A204.1 (cell line): ENCODE measurements at regions not wholly inside any gene's neighbourhood (a gene's known extent, or its start where the extent isn't known, plus 50 kb on each side); places are given as distances from the start of the nearest gene placed in this dataset.
"Not testable (repeated sequence)": the region's sequence is repeated elsewhere in the genome, so short reads cannot be mapped to it uniquely, and the experiment has no call there.

Experiments used
- FAIRE-seq: peaks from 2 replicates; lab custom pipeline; 2012; peaks lifted over from hg19 to GRCh38; lab: Jason Lieb, UNC

DNA sequence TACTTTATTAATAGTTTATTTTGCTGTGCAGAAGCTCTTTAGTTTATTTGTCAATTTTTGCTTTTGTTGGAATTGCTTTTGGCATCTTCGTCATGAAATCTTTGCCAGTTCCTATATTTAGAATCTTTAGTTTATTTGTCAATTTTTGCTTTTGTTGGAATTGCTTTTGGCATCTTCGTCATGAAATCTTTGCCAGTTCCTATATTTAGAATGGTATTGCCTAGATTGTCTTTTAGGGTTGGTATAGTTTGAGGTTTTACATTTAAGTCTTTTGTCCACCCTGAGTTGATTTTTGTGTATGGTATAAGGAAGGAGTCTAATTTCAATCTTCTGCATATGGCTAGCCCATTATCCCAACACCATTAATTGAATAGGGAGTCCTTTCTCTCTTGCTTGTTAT, 93.9 kb upstream of the TCF21 start:
- not testable (repeated sequence) for FAIRE-seq

DNA sequence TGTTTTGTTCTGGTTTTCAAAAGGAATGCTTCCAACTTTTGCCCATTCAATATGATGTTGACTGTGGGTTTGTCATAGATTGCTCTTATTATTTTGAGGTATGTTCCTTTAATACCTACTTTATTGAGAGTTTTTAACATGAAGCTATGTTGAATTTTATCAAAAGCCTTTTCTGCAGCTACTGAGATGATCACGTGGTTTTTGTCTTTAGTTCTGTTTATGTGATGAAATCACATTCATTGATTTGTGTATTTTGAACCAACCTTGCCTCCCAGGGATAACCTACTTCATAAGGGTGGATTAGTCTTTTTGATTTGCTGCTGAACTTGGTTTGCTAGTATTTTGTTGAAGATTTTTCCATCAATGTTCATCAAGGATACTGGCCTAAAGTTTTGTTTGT, 92.7 kb upstream of the TCF21 start:
- FAIRE-seq, result no peak

GRCh38 chr6:133799043-133799442, 89.9 kb upstream of the TCF21 start:
- no peak for FAIRE-seq

DNA sequence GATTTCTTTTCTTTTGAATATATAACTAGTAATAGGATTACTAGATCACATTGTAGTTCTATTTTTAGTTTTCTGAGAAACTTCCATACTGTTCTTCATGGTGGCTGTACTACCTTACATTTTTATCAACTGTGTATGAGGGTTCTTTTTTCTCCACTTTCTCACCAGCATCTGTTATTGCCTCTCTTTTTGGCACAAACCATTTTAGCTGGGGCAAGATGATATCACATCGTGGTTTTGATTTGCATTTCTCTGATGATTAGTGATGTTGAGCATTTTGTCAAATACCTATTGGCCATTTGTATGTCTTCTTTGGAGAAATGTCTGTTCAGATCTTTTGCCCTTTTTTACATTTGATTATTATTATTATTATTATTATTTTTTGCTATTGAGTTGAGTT, 86.1 kb upstream of the TCF21 start:
- FAIRE-seq, result no peak

DNA sequence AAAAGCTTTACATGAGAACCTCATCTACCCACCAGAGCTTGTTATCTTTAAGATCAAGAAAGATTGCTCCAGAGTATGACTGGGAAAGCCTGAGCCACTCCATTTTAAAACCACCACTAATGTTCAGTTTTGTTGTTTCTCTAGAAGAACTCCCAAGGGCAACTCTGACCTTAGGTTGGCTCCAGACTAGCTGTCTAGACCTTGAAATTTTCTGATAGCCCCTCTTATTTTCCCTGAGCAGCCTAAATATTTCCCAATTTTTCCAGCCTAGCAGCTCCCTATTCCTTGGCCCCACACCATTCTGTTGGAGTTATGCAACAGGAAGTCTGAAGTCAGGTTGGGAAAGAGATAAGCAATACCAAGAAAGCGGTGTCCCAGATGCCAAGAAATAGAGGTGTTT, 84.6 kb upstream of the TCF21 start:
- no peak for FAIRE-seq

- no peak for FAIRE-seq
Measured at GRCh38 chr6:133805876-133806275, 83.0 kb upstream of the TCF21 start.

GRCh38 chr6:133806382-133807140, 82.4 kb upstream of the TCF21 start:
- no peak for FAIRE-seq

GRCh38 chr6:133807501-133807900, 81.4 kb upstream of the TCF21 start:
- FAIRE-seq, result no peak

- FAIRE-seq, result no peak
Measured at GRCh38 chr6:133809406-133809805, 79.5 kb upstream of the TCF21 start.

GRCh38 chr6:133811557-133811956, 77.4 kb upstream of the TCF21 start:
- FAIRE-seq, result no peak

DNA sequence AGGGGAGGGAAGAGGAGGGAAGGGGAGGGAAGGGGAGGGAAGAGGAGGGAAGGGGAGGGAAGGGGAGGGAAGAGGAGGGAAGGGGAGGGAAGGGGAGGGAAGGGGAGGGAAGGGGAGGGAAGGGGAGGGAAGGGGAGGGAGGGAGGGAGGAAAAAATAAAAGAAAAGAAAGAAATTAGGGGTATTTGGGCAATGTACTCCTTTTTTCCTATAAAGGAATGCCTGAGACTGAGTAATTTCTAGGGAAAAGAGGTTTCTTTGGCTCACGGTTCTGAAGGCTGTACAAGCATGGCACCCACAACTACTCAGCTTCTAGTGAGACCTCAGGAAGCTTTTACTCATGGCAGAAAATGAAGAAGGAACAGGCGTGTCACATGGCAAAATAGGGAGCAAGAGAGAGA, 76.5 kb upstream of the TCF21 start:
- not testable (repeated sequence) for FAIRE-seq

GRCh38 chr6:133814238-133814637, 74.7 kb upstream of the TCF21 start:
- no peak for FAIRE-seq

DNA sequence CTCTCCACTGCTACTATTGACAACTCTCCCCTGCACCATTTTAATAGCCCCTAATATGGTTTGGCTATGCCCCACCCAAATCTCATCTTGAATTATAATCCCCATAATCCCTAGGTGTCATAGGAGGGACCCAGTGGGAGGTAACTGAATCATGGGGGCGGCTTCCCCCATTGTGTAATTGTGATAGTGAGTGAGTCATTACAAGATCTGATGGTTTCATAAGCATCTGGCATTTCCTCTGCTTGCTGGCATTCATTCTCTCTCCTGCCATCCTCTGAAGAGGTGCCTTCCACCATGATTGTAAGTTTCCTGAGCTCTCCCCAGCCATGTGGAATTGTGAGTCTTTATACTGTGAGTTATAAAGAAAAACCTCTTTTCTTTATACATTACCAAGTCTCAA, 74.1 kb upstream of the TCF21 start:
- FAIRE-seq, result no peak

DNA sequence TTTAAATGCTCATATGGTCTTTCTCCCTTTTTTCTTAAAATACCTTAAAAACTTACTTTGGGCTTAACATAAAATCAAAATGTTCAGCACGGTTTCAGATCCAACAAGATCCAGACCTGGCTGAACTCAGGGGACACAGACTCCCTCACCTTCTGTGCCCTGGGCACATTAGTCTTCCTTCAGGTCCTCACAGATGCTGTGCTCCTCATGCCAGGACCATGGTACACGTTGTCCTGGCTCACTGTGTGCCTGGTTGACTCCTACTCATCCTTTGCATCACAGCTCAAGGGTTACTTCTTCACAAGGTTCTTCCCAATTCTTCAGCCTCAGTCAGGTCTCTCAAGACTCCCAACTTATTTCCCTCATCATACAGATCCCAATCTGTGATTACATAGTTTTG, 73.6 kb upstream of the TCF21 start:
- no peak for FAIRE-seq

DNA sequence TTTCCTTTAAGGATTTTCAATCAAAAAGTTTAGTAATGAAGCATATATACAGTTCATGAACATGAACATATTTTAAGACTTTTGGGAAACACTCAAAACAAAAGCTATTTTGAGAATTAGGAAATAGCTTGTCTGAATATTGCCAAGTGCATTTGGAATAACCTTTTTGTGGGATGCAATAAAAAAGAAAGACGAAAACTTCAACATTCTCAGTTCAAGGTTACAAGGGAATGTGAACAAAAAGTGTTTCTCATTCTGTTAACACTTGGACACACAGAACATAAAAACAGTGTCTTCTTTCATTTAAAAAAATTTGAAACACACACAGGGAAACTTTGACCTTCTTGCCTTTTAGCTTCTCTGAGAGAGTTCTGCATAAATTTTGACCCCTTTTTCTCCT, 72.7 kb upstream of the TCF21 start:
- no peak for FAIRE-seq

DNA sequence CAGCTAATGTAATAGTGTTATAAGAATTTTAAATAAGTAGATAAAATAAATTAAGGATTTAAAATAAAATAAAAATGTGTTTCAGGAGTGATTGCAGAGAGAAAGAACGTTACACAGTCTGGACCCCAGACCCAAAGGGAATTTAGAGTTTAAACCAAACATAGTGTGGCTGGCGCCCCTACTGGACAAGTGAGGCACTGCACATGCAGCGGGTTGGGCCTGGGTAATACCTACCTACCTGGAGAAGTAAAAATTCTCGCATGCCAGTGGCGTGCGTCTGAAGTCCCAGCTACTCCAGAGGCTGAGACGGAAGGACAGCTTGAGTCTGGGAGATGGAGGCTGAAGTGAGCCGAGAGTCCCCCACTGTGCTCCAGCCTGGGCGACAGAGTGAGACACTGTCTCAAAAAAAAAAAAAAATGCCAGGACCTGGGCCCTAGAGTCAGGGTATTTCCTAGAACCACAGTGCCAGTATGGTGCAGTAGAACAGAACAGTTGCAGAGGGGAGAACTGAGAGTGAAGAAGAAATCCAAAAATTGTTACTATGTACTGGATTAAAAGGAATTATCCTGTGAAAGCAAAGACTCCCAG, 71.4 kb upstream of the TCF21 start:
- FAIRE-seq, result no peak

GRCh38 chr6:133818320-133818719, 70.6 kb upstream of the TCF21 start:
- no peak for FAIRE-seq

GRCh38 chr6:133820208-133820607, 68.7 kb upstream of the TCF21 start:
- no peak for FAIRE-seq

- FAIRE-seq, result no peak
Measured at GRCh38 chr6:133827766-133828165, 61.1 kb upstream of the TCF21 start.

- no peak for FAIRE-seq
Measured at GRCh38 chr6:133833949-133834359, 55.0 kb upstream of the TCF21 start.

DNA sequence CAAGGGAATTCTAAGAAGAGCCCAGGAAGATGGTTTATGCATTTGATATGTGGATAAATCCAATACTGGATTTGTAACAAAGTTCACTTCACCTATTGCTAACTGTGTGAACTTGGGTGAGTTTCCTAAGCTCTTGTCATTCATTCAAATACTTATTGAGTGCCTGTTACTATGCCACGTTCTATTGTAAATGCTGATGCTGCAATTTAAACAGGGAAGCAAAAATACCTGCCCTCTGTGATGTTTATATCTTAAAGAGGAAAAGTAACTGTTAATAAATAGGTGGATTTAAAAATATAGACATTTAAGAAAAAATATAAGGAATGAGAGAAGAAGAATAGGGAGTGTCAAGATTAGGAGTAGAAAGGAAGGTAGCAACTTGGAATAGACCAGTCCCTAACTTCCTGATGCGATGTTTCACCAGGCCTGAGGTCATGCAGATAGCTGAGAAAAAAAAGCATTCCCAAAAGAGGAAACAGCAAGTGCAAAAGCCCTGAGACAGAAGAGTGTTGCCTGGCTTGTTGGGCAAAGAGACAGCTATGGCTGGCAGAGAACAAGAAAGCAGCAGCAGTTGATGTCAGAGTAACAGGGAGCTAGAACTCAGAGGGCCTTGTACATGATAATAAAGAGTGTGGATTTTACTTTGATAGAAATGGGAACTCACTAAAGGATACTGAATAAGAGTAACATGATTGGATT, 54.3 kb upstream of the TCF21 start:
- no peak for FAIRE-seq

GRCh38 chr6:133835901-133836300, 53.0 kb upstream of the TCF21 start:
- FAIRE-seq, result peak; percentile 44

GRCh38 chr6:133837801-133838349, 51.0 kb upstream of the TCF21 start:
- no peak for FAIRE-seq
